ENCODE measurements at regions not wholly inside any gene's neighbourhood (a gene's known extent, or its start where the extent isn't known, plus 50 kb on each side); places are given as distances from the start of the nearest gene placed in this dataset.

DNA sequence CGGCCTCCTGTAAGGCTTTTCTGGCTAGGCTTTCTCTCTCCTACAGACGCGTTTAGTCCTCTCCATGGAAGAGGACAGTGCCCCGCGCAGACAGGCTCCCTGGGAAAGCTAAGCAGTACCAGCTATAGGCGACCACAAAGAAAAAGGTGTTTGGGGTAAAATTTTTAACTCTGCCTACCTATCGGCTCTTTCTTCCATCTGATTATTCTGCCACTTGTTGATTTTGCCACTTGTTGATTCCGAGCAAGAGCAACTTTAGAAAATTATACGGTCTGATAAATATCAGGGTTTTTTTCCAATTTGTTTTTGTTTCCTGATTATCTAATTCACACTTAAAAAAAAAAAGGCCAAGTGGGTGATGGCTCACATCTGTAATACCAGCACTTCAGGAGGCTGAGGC is 1600.5 kb upstream of the TENM3 start:
- TF ChIP-seq, protein P1, sequence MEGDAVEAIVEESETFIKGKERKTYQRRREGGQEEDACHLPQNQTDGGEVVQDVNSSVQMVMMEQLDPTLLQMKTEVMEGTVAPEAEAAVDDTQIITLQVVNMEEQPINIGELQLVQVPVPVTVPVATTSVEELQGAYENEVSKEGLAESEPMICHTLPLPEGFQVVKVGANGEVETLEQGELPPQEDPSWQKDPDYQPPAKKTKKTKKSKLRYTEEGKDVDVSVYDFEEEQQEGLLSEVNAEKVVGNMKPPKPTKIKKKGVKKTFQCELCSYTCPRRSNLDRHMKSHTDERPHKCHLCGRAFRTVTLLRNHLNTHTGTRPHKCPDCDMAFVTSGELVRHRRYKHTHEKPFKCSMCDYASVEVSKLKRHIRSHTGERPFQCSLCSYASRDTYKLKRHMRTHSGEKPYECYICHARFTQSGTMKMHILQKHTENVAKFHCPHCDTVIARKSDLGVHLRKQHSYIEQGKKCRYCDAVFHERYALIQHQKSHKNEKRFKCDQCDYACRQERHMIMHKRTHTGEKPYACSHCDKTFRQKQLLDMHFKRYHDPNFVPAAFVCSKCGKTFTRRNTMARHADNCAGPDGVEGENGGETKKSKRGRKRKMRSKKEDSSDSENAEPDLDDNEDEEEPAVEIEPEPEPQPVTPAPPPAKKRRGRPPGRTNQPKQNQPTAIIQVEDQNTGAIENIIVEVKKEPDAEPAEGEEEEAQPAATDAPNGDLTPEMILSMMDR (conservative IDR thresholded peaks at IDR 0.05), result no peak
- TF ChIP-seq ZFX (IDR thresholded peaks at IDR 0.05), result no peak

Measured in C4-2B (cell line).